Keratinocyte (primary cell): ENCODE measurements at regions not wholly inside any gene's neighbourhood (a gene's known extent, or its start where the extent isn't known, plus 50 kb on each side); places are given as distances from the start of the nearest gene placed in this dataset.

ENCODE experiments used
- DNase-seq: peaks from one replicate; pipeline ENCODE4 v3.0.0-alpha.2; 2011; ENCODE audit warnings: low read depth, missing footprints, low spot score
- FAIRE-seq: peaks from 2 replicates; lab custom pipeline; 2011; peaks lifted over from hg19 to GRCh38; lab: Jason Lieb, UNC
- H2AFZ ChIP-seq: 2 replicates; pipeline ENCODE4 v1.6.0; 2012; ENCODE audit warnings: low read length, control low read depth, inconsistent platforms; ENCODE audit not compliant: control insufficient read depth
- H3K27ac ChIP-seq: 2 replicates; pipeline ENCODE4 v1.5.1; 2011; ENCODE audit warnings: low read length; ENCODE audit not compliant: control insufficient read depth, insufficient read depth
- H3K27me3 ChIP-seq: 3 replicates; pipeline ENCODE4 v1.6.0; 2011; ENCODE audit warnings: low read length; ENCODE audit not compliant: control insufficient read depth, insufficient read depth; ENCODE audit errors: extremely low read depth
- H3K36me3 ChIP-seq, 2 experiments: 2 replicates in 1 of 2; 3 replicates in 1 of 2; pipeline ENCODE4 v1.5.1; 2011; ENCODE audit warnings: low read length in 2 of 2, mild to moderate bottlenecking in 1 of 2; ENCODE audit not compliant: control insufficient read depth in 2 of 2, insufficient read depth in 2 of 2; ENCODE audit errors: extremely low read depth in 1 of 2
- H3K4me1 ChIP-seq: 3 replicates; pipeline ENCODE4 v1.5.1; 2011; ENCODE audit warnings: low read length; ENCODE audit not compliant: control insufficient read depth, insufficient read depth; ENCODE audit errors: extremely low read depth
- H3K4me2 ChIP-seq: 3 replicates; pipeline ENCODE4 v1.6.0; 2011; ENCODE audit warnings: low read depth, low read length; ENCODE audit not compliant: control insufficient read depth, insufficient read depth; ENCODE audit errors: extremely low read depth
- H3K4me3 ChIP-seq, 3 experiments: fragments of 200-600 bp in 1 of 3; sonication (generic) in 1 of 3; 2 replicates in 2 of 3; 3 replicates in 1 of 3; pipeline ENCODE4 v1.5.1; 2011 to 2016; ENCODE audit warnings: low read length in 3 of 3, mild to moderate bottlenecking in 3 of 3, control low read depth in 2 of 3, inconsistent platforms in 1 of 3, low read depth in 1 of 3, mixed read lengths in 1 of 3, mixed run types in 1 of 3, moderate library complexity in 1 of 3; ENCODE audit not compliant: control insufficient read depth in 2 of 3, insufficient read depth in 2 of 3; ENCODE audit errors: extremely low read depth in 1 of 3
- H3K79me2 ChIP-seq: 2 replicates; pipeline ENCODE4 v1.6.0; 2012; ENCODE audit warnings: low read length; ENCODE audit not compliant: control insufficient read depth, insufficient read depth
- H3K9ac ChIP-seq: 3 replicates; pipeline ENCODE4 v1.6.0; 2011; ENCODE audit warnings: low read length; ENCODE audit not compliant: control insufficient read depth, insufficient read depth; ENCODE audit errors: extremely low read depth
- H3K9me1 ChIP-seq: 3 replicates; pipeline ENCODE4 v1.6.0; 2011; ENCODE audit warnings: low read length; ENCODE audit not compliant: control insufficient read depth, insufficient read depth; ENCODE audit errors: extremely low read depth
- H3K9me3 ChIP-seq: 2 replicates; pipeline ENCODE4 v1.5.1; 2012; ENCODE audit warnings: low read depth, low read length; ENCODE audit not compliant: control insufficient read depth
- H4K20me1 ChIP-seq: 3 replicates; pipeline ENCODE4 v1.6.0; 2011; ENCODE audit warnings: low read length; ENCODE audit not compliant: control insufficient read depth, insufficient read depth; ENCODE audit errors: extremely low read depth
- EZH2 ChIP-seq: IDR thresholded peaks from one replicate; pipeline ENCODE4 v1.6.1; 2012; ENCODE audit warnings: inconsistent platforms, mild to moderate bottlenecking, low read length, moderate library complexity
- dilution Hi-C: fragments of 300-500 bp; cut with MboI; formaldehyde crosslinking; loops from one replicate; pipeline ENCODE4 v1.7.0; 2020; ENCODE audit warnings: low sequenced_read_pairs; ENCODE audit not compliant: extremely low pct_ligation_motif_present
- TF ChIP-seq, protein P1 (sequence below), 3 experiments: IDR thresholded peaks in 1 of 3; conservative IDR thresholded peaks in 1 of 3; optimal IDR thresholded peaks in 1 of 3; 2 replicates in 2 of 3; 3 replicates in 1 of 3; pipeline versions ENCODE3 to v1.5.1; 2011; ENCODE audit warnings: low read length in 3 of 3, mild to moderate bottlenecking in 3 of 3, moderate library complexity in 2 of 3, control low read depth in 1 of 3, inconsistent platforms in 1 of 3; ENCODE audit not compliant: insufficient read depth in 2 of 3; ENCODE audit errors: extremely low read depth in 1 of 3

- no peak for DNase-seq
- dilution Hi-C loops, result no loop called here
- H3K27me3 ChIP-seq, result no peaks in the 10 kb centered on the region
These were observed 121.2 kb upstream of the RTL1 start for GRCh38 chr14:101024686-101025085.

DNA sequence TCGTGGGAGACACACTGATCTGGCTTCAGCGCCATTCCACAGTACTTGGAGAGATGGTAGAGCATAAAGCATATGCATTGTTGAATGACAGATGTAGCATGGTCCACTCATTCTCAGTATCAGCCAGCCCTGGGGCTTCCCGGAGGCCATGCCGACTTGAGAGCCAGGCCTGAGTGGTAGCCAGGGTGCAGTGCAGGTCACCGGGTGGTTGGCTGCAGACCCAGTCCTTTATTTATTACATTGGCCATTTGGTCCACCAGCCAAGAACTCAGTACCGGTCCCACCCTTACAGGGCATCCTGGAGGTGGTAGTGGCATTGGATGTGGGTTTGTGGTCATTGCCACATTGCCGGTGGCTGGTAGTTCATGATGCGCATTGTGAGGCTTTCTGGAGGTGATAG, 121.6 kb upstream of the RTL1 start:
- DNase-seq (no peak), FAIRE-seq (no peak)
- no peak for TF ChIP-seq EZH2
- peaks cover 14% of the 10 kb centered on the region for H3K9me3 ChIP-seq
- no peak overlapping the region for H2AFZ ChIP-seq
- no peaks in the 10 kb centered on the region for H3K9me1 ChIP-seq
- H3K9ac ChIP-seq, result no peak overlapping the region
- H3K4me3 ChIP-seq, result no peak overlapping the region
- dilution Hi-C loops, result no loop called here
- H3K79me2 ChIP-seq, result no peaks in the 10 kb centered on the region
- H3K36me3 ChIP-seq, result no peaks in the 10 kb centered on the region
- H3K4me1 ChIP-seq, result no peaks in the 10 kb centered on the region
- H4K20me1 ChIP-seq, result no peaks in the 10 kb centered on the region
- no peaks in the 10 kb centered on the region for H3K27me3 ChIP-seq
- no peak overlapping the region for H3K4me2 ChIP-seq
- H3K27ac ChIP-seq, result no peak overlapping the region

More at GRCh38 chr14:101024686-101025085, 121.2 kb upstream of the RTL1 start:
- H3K4me3 ChIP-seq, result no peak overlapping the region
- H3K4me1 ChIP-seq, result no peaks in the 10 kb centered on the region
- H3K9me3 ChIP-seq, result peaks cover 12% of the 10 kb centered on the region
- TF ChIP-seq EZH2, result no peak
- TF ChIP-seq, protein P1, sequence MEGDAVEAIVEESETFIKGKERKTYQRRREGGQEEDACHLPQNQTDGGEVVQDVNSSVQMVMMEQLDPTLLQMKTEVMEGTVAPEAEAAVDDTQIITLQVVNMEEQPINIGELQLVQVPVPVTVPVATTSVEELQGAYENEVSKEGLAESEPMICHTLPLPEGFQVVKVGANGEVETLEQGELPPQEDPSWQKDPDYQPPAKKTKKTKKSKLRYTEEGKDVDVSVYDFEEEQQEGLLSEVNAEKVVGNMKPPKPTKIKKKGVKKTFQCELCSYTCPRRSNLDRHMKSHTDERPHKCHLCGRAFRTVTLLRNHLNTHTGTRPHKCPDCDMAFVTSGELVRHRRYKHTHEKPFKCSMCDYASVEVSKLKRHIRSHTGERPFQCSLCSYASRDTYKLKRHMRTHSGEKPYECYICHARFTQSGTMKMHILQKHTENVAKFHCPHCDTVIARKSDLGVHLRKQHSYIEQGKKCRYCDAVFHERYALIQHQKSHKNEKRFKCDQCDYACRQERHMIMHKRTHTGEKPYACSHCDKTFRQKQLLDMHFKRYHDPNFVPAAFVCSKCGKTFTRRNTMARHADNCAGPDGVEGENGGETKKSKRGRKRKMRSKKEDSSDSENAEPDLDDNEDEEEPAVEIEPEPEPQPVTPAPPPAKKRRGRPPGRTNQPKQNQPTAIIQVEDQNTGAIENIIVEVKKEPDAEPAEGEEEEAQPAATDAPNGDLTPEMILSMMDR (optimal IDR thresholded peaks at IDR 0.05 in 1 of 3, IDR thresholded peaks at IDR 0.05 in 1 of 3, conservative IDR thresholded peaks at IDR 0.05 in 1 of 3; ENCODE audit: extremely low read depth in 1 of 3, insufficient read depth in 2 of 3, low read length in 3 of 3), result no peak
- no peak overlapping the region for H3K4me2 ChIP-seq
- H3K79me2 ChIP-seq, result no peaks in the 10 kb centered on the region
- no peaks in the 10 kb centered on the region for H3K9me1 ChIP-seq
- no peak overlapping the region for H2AFZ ChIP-seq
- no peaks in the 10 kb centered on the region for H4K20me1 ChIP-seq
- no peak overlapping the region for H3K9ac ChIP-seq
- no peak for FAIRE-seq
- H3K27ac ChIP-seq, result no peak overlapping the region
- no peaks in the 10 kb centered on the region for H3K36me3 ChIP-seq

DNA sequence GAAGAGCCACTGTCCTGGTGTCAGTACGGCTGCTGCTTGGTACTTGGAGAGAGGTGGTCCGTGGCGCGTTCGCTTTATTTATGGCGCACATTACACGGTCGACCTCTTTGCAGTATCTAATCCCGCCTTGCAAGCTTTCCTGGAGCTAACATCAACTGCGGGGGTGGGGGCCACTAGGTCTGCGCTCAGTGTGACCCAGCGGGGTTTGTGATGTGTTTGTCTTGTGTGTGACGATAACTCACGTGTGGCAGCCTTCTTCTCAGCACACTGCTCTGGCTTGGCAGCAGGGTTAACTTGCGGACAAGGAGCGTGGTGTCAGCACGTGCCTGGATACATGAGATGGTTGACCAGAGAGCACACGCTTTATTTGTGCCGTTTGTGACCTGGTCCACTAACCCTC, 122.2 kb upstream of the RTL1 start:
- TF ChIP-seq EZH2, result no peak
- TF ChIP-seq, protein P1 (optimal IDR thresholded peaks at IDR 0.05 in 1 of 3, IDR thresholded peaks at IDR 0.05 in 1 of 3, conservative IDR thresholded peaks at IDR 0.05 in 1 of 3; ENCODE audit: extremely low read depth in 1 of 3, insufficient read depth in 2 of 3, low read length in 3 of 3), result no peak
- H3K79me2 ChIP-seq, result no peaks in the 10 kb centered on the region
- H3K4me3 ChIP-seq, result no peak overlapping the region
- H3K9me1 ChIP-seq, result no peaks in the 10 kb centered on the region
- dilution Hi-C loops, result no loop called here
- H3K27ac ChIP-seq, result no peak overlapping the region
- no peak overlapping the region for H3K4me2 ChIP-seq
- no peak for DNase-seq
- peaks cover 13% of the 10 kb centered on the region for H3K9me3 ChIP-seq
- FAIRE-seq, result no peak
- H3K9ac ChIP-seq, result no peak overlapping the region
- H3K4me1 ChIP-seq, result no peaks in the 10 kb centered on the region
- H4K20me1 ChIP-seq, result no peaks in the 10 kb centered on the region
- no peaks in the 10 kb centered on the region for H3K27me3 ChIP-seq
- H2AFZ ChIP-seq, result no peak overlapping the region
- H3K36me3 ChIP-seq, result no peaks in the 10 kb centered on the region
